SW480 (cell line): ENCODE measurements at regions not wholly inside any gene's neighbourhood (a gene's known extent, or its start where the extent isn't known, plus 50 kb on each side); places are given as distances from the start of the nearest gene placed in this dataset.
A peak's percentile ranks its signal among the peaks of the same experiment; 100 is the strongest.
"Not testable (repeated sequence)": the region's sequence is repeated elsewhere in the genome, so short reads cannot be mapped to it uniquely, and the experiment has no call there.

Source experiments
- DNase-seq: peaks from one replicate; pipeline ENCODE4 v3.0.0-alpha.2; 2016; ENCODE audit warnings: low spot score

DNA sequence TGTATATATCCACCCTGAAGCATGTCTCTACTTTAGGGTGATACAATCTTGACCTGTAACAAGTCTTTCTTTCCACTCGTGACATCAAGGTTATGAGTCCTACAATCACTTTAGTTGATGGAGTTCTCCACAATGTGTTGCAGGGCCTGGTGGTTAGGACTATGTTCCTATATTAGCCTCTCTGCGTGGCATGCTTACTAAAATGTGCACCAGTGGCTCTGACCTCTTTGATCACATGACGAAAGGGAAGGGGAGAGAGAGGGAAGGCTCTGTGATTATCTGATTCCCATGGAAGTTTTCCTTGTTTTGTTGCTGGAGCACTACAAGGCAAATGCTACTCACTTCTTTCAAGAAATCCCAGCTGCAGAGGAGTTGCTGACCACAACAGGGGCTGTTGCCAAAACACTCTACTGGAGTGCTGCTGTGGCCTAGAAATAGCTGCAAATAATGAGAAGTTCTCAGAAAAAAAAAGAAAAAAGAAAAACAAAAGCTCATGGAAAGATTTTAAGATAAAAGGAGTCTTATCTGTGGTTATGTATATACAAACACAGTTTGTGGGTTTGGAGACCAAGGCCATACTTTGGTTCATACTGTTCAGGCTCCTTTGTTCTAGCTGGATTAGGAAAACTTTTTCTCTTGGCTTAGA lies 272.8 kb upstream of the MMADHC start:
- no peak for DNase-seq

- no peak for DNase-seq
Measured at GRCh38 chr2:149858901-149859634, 271.5 kb upstream of the MMADHC start.

DNA sequence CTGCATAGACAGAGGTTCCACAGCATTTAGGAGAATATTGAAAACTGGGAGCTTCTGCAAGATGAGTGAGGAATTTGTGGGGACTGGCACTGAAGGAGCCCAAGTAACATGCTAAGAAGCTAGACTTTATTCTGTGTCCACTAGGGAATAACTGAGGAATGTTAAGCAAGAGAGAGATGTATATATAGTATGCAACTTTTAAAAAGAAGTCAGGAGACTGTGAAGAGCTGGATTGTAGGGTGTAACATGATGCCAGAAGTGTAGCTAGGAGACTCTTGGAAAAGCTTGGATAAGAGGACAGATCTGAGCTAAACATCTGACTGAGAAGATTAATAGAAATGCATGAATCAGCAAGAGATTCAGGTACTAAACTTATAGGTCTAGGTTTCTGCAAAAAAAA lies 270.6 kb upstream of the MMADHC start:
- DNase-seq = no peak

DNA sequence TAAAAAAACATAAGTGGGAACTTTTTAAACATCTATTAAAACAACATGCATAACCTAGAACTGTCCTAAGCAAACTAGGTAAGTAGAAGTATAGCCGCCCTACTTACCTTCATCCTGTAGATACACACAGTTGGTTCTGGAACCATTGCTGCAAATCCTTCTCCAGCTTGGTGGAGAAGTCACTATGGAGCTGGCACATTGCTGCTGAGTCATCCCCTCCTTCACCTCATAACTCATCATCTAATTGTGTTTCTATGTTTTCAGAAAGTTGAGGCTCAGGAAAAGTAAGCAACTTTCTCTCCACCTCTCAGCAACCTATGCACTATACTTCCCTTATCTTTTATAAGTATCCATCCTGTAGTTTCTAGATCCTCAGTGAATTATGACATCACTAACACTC lies 269.8 kb upstream of the MMADHC start:
- DNase-seq = no peak

DNA sequence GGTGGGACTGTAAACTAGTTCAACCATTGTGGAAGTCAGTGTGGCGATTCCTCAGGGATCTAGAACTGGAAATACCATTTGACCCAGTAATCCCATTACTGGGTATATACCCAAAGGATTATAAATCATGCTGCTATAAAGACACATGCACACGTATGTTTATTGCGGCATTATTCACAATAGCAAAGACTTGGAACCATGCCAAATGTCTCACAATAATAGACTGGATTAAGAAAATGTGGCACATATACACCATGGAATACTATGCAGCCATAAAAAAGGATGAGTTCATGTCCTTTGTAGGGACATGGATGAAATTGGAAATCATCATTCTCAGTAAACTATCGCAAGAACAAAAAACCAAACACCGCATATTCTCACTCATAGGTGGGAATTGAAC lies 268.3 kb upstream of the MMADHC start:
- DNase-seq = not testable (repeated sequence)

GRCh38 chr2:149849591-149849990 lies 262.0 kb upstream of the MMADHC start:
- no peak for DNase-seq

GRCh38 chr2:149849136-149849535 lies 261.6 kb upstream of the MMADHC start:
- no peak for DNase-seq

DNA sequence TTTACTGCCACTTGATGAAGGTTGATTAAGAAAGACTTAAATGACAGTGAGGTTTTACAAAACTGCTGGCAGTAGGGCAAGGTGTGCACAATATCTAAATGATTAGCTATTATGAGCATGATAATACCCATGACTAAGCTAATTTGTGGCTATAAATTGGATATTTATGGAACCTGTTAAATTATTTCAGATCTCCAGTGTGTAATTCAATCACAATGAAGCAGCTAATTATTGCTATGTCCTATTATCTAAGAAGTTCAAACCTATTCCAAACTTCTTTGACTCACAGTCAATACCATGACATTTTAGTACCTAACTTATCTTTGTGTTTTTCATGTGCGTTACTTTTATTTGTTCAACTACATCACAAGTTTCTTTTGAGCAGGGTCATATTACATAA lies 253.8 kb upstream of the MMADHC start:
- DNase-seq = no peak

- no peak for DNase-seq
Measured at GRCh38 chr2:149832324-149832723, 244.7 kb upstream of the MMADHC start.

- DNase-seq = no peak
Measured at GRCh38 chr2:149828520-149829210, 241.1 kb upstream of the MMADHC start.

- DNase-seq = no peak
Measured at GRCh38 chr2:149827585-149828126, 240.1 kb upstream of the MMADHC start.

DNA sequence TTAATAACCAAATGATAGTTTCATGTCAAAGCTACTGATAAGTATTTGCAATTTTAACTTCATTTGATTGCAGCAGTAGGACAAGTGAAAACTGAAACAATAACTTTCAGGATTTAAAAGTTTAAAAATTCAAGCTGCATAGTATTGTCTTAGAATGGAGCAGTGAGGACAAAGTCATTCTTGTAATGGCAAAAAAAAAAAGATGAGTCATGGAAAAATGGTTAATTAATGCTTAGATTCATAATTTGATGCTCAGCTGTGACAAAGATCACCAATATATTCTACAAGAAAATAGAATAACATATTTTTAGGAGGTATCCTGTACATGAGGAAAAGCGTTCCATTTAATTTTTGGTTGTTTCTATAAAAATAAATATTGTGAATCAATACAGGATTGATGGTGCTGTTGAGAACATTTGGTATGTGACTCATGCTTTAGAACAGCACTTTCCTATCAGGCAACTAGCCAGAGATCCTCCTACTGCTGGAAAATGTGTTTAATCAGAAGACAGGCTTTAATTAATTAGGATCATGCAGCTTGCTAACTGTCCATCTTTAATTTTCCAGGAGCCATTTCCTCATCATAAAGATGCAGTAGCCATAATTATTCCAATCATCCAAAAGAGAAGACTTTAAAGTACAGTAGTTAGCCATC lies 239.0 kb upstream of the MMADHC start:
- DNase-seq = no peak

DNA sequence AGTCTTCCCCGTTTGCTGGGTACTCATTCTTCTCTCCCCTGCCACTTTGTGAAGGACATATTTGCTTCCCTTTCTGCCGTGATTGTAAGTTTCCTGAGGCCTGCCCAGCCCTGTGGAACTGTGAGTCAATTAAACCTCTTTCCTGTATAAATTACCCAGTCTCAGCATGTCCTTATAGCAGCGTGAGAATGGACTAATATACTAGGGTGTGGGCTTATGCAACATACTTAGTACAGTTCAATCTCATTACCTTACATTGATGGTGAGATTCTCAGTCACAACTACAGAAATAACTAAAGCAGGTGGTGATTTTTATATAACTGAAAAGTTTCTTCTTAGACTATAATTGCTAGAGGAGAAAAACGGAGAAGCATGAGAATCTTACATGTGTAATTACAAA lies 237.9 kb upstream of the MMADHC start:
- no peak for DNase-seq

- no peak for DNase-seq
Measured at GRCh38 chr2:149824136-149824535, 236.6 kb upstream of the MMADHC start.

DNA sequence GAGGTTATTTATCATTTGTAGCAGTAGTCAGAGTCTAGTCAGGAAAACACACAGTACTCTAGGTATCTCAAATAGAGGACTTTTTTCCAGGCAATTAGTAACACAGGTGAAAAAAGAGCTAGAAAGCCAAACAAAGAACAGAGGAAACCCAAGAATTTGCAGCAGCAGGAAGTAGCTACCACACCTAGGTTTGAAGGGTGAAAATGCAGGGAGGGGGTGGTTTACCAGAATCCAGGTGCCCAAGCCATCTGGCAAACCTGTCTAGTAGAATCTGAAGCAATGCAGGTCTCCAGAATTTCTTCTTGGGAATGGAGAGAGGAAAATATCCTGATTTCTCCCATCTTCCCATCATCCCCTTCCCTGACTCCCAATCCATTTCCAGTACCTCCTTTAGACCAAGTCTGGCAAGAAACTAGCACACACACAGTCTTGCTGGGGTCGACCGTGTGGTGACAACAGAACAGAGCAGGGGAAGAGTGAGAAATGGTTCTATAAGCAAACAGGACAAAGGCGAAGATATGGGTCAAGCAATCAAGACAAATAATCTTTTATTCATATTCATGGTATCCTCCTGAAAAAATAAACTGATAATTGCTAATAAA lies 231.9 kb upstream of the MMADHC start:
- peak; percentile 30 for DNase-seq

DNA sequence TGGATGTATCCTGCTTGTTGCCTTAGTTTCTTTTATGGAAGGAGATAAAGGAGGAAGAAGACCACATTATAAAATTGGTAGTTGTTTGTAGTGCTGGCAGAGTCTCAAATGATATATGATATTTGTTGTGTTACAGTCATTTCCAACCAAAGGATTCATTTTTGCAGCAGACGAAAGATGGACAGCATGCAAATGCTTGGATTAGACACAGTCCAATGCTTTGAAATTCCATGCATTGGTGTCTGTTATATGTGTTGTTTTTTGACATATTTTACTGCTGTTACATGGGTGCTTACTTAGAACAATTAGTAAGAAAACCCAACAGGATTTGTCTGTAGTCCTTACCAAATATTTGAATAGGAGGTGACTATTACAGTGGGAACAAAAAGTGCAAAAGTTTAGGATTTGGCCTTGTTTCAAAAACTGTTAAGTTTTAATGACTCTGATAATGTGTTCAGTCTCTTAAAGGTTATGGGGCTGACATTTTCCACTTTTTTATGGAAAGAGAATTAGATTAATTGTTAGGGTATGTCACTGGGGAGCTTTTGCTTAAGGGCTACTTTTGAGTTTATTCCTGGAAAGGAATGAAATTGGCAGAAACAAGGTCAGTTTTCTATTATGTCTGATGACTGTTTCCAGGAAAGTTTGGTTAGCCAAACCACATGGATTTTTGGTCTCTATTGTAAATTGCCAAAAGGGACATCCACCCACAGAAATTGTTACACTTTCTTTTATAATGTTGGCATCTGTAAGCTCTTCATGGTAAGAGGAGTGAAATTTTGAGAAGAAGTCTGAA lies 229.4 kb upstream of the MMADHC start:
- DNase-seq = no peak

GRCh38 chr2:149815941-149816340 lies 228.4 kb upstream of the MMADHC start:
- DNase-seq = no peak

- DNase-seq = no peak
Measured at GRCh38 chr2:149814901-149815300, 227.3 kb upstream of the MMADHC start.

GRCh38 chr2:149814049-149814448 lies 226.5 kb upstream of the MMADHC start:
- DNase-seq = no peak

DNA sequence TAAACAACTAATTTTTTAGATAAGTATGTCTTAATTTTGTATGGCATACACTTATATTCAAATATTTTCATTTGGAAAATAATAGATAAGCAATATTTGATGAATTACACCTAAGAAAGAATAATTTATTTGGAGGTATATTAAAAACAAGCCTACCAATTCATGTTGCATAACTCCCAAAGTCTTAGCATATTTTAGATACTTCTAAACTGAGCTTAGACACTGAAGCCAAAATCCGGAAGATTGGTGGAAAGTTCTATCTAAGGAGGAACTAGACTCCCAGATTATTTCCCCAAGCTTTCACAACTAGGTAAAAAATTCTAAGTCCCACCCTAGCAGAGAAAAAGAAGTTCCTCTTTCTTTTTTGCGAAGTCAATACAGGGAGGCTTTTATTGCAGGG lies 221.0 kb upstream of the MMADHC start:
- no peak for DNase-seq

DNA sequence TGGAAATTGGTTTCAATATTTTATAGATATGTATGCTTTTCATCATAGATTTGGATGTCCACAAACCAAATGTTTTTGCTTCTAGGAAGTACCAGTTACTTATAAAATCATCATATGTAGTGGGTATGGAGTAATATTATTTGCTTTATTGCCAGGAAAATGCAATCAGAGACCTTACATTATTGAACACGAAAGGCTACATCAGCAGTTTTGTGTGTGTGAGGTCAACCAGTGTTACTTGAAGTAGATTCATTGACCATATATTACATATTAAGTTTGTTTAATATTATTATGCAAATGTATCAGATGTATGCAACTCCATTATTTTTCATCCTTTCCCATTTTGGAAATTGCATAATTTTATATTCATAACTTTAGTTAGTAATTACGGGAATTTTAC lies 219.1 kb upstream of the MMADHC start:
- DNase-seq = no peak
